Astrocyte (in vitro differentiated cells and primary cell): ENCODE measurements at regions not wholly inside any gene's neighbourhood (a gene's known extent, or its start where the extent isn't known, plus 50 kb on each side); places are given as distances from the start of the nearest gene placed in this dataset.

Experiments
- DNase-seq: peaks from one replicate; pipeline ENCODE4 v3.0.0-alpha.2; 2010; ENCODE audit warnings: low read depth
- FAIRE-seq: peaks from 2 replicates; lab custom pipeline; 2011; peaks lifted over from hg19 to GRCh38; lab: Jason Lieb, UNC
- H2AFZ ChIP-seq: 2 replicates; pipeline ENCODE4 v1.6.0; 2012; ENCODE audit warnings: low read depth, low read length, inconsistent platforms
- H3K27ac ChIP-seq: 2 replicates; pipeline ENCODE4 v1.5.1; 2011; ENCODE audit warnings: low read depth, low read length, inconsistent platforms
- H3K27me3 ChIP-seq: 2 replicates; pipeline ENCODE4 v1.6.0; 2011; ENCODE audit warnings: low read length, inconsistent platforms; ENCODE audit not compliant: insufficient read depth
- H3K36me3 ChIP-seq: 2 replicates; pipeline ENCODE4 v1.5.1; 2011; ENCODE audit warnings: low read length, inconsistent platforms; ENCODE audit not compliant: insufficient read depth
- H3K4me1 ChIP-seq: 2 replicates; pipeline ENCODE4 v1.5.1; 2011; ENCODE audit warnings: low read length, inconsistent platforms; ENCODE audit not compliant: insufficient read depth
- H3K4me2 ChIP-seq: 2 replicates; pipeline ENCODE4 v1.6.0; 2012; ENCODE audit warnings: low read length, inconsistent platforms
- H3K4me3 ChIP-seq: 2 replicates; pipeline ENCODE4 v1.5.1; 2011; ENCODE audit warnings: low read depth, mild to moderate bottlenecking, low read length, inconsistent platforms; ENCODE audit not compliant: insufficient read depth
- H3K79me2 ChIP-seq: 2 replicates; pipeline ENCODE4 v1.6.0; 2012; ENCODE audit warnings: mild to moderate bottlenecking, low read length, inconsistent platforms; ENCODE audit not compliant: insufficient read depth
- H3K9ac ChIP-seq: 2 replicates; pipeline ENCODE4 v1.6.0; 2012; ENCODE audit warnings: mild to moderate bottlenecking, low read length, inconsistent platforms
- H3K9me3 ChIP-seq: 2 replicates; pipeline ENCODE4 v1.5.1; 2012; ENCODE audit warnings: low read depth, mild to moderate bottlenecking, low read length, inconsistent platforms; ENCODE audit not compliant: insufficient read depth
- H4K20me1 ChIP-seq: 2 replicates; pipeline ENCODE4 v1.6.0; 2012; ENCODE audit warnings: low read length, inconsistent platforms; ENCODE audit not compliant: insufficient read depth
- H3K27ac Mint-ChIP-seq: one replicate; pipeline ENCODE4 v1.8.0; 2021; ENCODE audit warnings: mild to moderate bottlenecking, mixed read lengths; ENCODE audit not compliant: unreplicated experiment
- H3K27me3 Mint-ChIP-seq: one replicate; pipeline ENCODE4 v1.8.0; 2021; ENCODE audit warnings: low read depth, mixed read lengths; ENCODE audit not compliant: unreplicated experiment
- H3K36me3 Mint-ChIP-seq: one replicate; pipeline ENCODE4 v1.8.0; 2021; ENCODE audit warnings: low read depth, mixed read lengths; ENCODE audit not compliant: unreplicated experiment
- H3K4me1 Mint-ChIP-seq: one replicate; pipeline ENCODE4 v1.8.0; 2021; ENCODE audit warnings: low read depth, mixed read lengths; ENCODE audit not compliant: unreplicated experiment
- H3K4me3 Mint-ChIP-seq: one replicate; pipeline ENCODE4 v1.8.0; 2021; ENCODE audit warnings: mild to moderate bottlenecking, moderate library complexity, mixed read lengths; ENCODE audit not compliant: unreplicated experiment
- H3K9me3 Mint-ChIP-seq: one replicate; pipeline ENCODE4 v1.8.0; 2021; ENCODE audit warnings: mild to moderate bottlenecking, mixed read lengths; ENCODE audit not compliant: unreplicated experiment
- CTCF ChIP-seq: IDR thresholded peaks from 2 replicates; pipeline ENCODE4 v1.5.1; 2011; ENCODE audit warnings: low read depth, mild to moderate bottlenecking, inconsistent platforms, low read length, moderate library complexity; ENCODE audit not compliant: insufficient read depth
- EZH2 ChIP-seq: IDR thresholded peaks from 2 replicates; pipeline ENCODE4 v1.6.1; 2012; ENCODE audit warnings: mild to moderate bottlenecking, low read length, inconsistent platforms; ENCODE audit not compliant: insufficient read depth

- TF ChIP-seq CTCF = no peak
- TF ChIP-seq EZH2 = no peak
- no peak for FAIRE-seq
Measured at GRCh38 chr2:172227719-172228118, 125.0 kb upstream of the DLX2 start.

DNA sequence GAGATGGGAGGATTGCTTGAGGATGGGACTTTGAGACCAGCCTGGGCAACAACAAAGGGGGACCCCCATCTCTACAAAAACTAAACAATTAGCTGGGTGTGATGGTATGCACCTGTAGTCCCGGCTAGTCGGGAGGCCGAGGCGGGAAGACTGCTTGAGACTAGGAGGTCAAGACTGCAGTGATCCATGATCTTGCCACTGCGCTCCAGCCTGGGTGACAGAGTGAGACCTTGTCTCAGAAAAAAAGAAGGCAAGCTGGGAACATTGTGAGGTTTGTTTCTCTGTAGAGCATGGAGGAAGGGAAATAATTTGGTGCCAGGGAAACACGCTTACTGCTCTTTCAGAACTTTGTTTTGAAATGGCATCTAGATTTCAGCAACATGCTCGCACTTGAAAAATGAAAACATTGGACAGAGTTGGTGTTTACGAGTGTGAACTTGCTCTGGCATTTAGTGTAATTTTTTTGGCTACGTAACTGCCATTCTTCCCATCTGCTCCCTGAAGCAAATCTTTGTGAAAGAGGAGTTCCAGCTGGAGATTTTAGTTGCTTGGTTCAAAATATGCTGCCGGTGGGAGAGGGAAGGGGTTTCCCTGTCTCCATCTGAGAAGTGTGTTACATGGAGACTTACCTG lies 125.6 kb upstream of the DLX2 start:
- H3K4me2 ChIP-seq = no peak overlapping the region
- no peak overlapping the region for H3K27ac Mint-ChIP-seq

More at GRCh38 chr2:172227719-172228118, 125.0 kb upstream of the DLX2 start:
- DNase-seq = no peak
- no peak overlapping the region for H3K27ac ChIP-seq
- no peaks in the 10 kb centered on the region for H4K20me1 ChIP-seq
- H3K36me3 ChIP-seq = no peaks in the 10 kb centered on the region
- no peaks in the 10 kb centered on the region for H3K9me3 ChIP-seq
- no peak overlapping the region for H3K4me2 ChIP-seq
- no peak overlapping the region for H2AFZ ChIP-seq
- peaks cover 16% of the 10 kb centered on the region for H3K4me1 ChIP-seq
- H3K4me3 Mint-ChIP-seq = no peak overlapping the region
- no peaks in the 10 kb centered on the region for H3K27me3 ChIP-seq
- H3K9ac ChIP-seq = no peak overlapping the region
- no peak overlapping the region for H3K27ac Mint-ChIP-seq
- no peaks in the 10 kb centered on the region for H3K9me3 Mint-ChIP-seq
- peaks cover 8% of the 10 kb centered on the region for H3K27me3 Mint-ChIP-seq
- peaks cover 17% of the 10 kb centered on the region for H3K4me1 Mint-ChIP-seq
- H3K79me2 ChIP-seq = no peaks in the 10 kb centered on the region
- H3K4me3 ChIP-seq = no peak overlapping the region
- no peaks in the 10 kb centered on the region for H3K36me3 Mint-ChIP-seq

More for the DNA sequence above, 125.6 kb upstream of the DLX2 start:
- no peak overlapping the region for H2AFZ ChIP-seq
- DNase-seq (no peak), FAIRE-seq (no peak)
- no peaks in the 10 kb centered on the region for H3K36me3 Mint-ChIP-seq
- H3K4me3 Mint-ChIP-seq = no peak overlapping the region
- no peak overlapping the region for H3K27ac ChIP-seq
- H3K9me3 ChIP-seq = no peaks in the 10 kb centered on the region
- TF ChIP-seq EZH2 = no peak
- no peak for TF ChIP-seq CTCF
- H3K4me3 ChIP-seq = no peak overlapping the region
- no peaks in the 10 kb centered on the region for H3K9me3 Mint-ChIP-seq
- H3K27me3 ChIP-seq = no peaks in the 10 kb centered on the region
- peaks cover 17% of the 10 kb centered on the region for H3K4me1 Mint-ChIP-seq
- peaks cover 16% of the 10 kb centered on the region for H3K4me1 ChIP-seq
- H3K9ac ChIP-seq = no peak overlapping the region
- no peaks in the 10 kb centered on the region for H3K79me2 ChIP-seq
- peaks cover 8% of the 10 kb centered on the region for H3K27me3 Mint-ChIP-seq
- no peaks in the 10 kb centered on the region for H3K36me3 ChIP-seq
- no peaks in the 10 kb centered on the region for H4K20me1 ChIP-seq
